Stimulated activated CD8-positive, alpha-beta memory T cell treated with anti-CD3 and anti-CD28 coated beads, Interleukin-4, amount 100 ng/mL, for 1 hour (primary cell): ENCODE measurements at regions not wholly inside any gene's neighbourhood (a gene's known extent, or its start where the extent isn't known, plus 50 kb on each side); places are given as distances from the start of the nearest gene placed in this dataset.
"Not testable (repeated sequence)": the region's sequence is repeated elsewhere in the genome, so short reads cannot be mapped to it uniquely, and the experiment has no call there.

ENCODE experiments used
- DNase-seq, 2 donors: peaks; one replicate each; pipeline ENCODE4 v3.0.0-alpha.2; 2020; ENCODE audit warnings: low read depth in 2 of 2, low spot score in 1 of 2

- no peak for DNase-seq
Observed at GRCh38 chr1:101366513-101367215, 129.8 kb downstream of the S1PR1 start.

GRCh38 chr1:101367630-101368029, 130.8 kb downstream of the S1PR1 start:
- no peak for DNase-seq

DNA sequence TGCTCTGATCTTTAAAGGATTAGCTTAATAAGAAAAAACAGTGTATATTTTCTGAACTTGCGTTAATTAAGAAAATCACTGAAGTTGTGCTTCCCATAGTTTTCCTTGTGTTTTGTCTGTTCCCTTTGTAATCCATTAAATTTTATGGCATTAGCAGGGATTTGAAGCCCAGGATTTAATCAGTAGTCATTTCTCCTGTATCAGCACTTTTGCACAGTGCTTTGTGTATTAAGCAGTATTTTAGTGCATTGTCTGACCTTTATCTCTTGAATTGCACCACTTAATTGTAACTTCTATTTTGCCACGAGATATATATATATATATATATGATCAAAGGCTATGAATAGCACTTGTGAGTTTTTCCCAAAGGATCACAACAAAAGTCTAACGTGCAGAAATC, 133.7 kb downstream of the S1PR1 start:
- no peak for DNase-seq

- no peak for DNase-seq
Observed at GRCh38 chr1:101371259-101371658, 134.4 kb downstream of the S1PR1 start.

- no peak for DNase-seq
Observed at GRCh38 chr1:101373570-101373969, 136.8 kb downstream of the S1PR1 start.

- not testable (repeated sequence) for DNase-seq
Observed at GRCh38 chr1:101375448-101375847, 138.6 kb downstream of the S1PR1 start.

DNA sequence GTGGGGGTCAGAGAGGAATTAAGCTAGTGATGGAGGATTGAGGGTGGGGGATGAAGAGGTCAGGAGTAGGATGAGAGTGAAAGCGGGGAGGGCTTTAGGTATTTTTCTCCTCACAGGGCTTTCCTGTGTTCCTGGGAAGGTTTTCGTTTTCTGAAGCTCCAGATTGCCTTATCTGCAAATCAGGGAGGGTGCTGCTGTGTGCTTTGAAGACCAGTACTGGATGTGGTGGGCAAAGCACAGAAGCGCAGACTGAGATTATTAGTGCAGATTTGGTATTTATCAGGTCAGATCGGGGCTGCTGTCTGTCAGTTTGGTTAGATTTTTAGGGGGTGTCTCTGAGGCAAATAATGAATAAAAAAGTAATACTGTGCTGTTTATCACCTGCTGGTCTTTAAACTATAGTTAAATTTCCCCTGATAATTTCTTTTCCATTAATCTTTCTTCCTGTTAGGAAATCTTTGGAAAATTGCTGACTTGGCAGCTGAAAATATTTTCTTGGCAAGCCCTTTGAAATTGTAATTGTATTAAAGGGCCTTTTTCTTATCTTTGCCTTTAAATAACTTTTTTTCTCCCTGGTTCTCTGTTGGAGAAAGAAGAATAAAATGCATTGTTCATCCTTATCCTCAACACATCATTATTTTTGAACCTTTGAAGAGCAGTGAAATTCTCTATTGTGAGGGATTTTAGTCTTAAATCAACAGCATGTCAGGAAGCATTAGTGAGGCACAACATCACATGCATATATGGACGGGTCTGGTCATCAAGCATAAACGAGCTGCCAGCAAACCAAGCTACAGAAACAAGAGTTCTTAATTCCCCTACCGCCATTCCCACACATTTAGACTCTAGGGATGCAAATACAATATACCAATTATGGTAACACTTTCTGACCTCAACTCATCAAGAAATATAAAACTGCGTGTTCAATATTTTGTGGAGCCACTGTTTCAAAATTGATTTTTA, 139.6 kb downstream of the S1PR1 start:
- DNase-seq = no peak

DNA sequence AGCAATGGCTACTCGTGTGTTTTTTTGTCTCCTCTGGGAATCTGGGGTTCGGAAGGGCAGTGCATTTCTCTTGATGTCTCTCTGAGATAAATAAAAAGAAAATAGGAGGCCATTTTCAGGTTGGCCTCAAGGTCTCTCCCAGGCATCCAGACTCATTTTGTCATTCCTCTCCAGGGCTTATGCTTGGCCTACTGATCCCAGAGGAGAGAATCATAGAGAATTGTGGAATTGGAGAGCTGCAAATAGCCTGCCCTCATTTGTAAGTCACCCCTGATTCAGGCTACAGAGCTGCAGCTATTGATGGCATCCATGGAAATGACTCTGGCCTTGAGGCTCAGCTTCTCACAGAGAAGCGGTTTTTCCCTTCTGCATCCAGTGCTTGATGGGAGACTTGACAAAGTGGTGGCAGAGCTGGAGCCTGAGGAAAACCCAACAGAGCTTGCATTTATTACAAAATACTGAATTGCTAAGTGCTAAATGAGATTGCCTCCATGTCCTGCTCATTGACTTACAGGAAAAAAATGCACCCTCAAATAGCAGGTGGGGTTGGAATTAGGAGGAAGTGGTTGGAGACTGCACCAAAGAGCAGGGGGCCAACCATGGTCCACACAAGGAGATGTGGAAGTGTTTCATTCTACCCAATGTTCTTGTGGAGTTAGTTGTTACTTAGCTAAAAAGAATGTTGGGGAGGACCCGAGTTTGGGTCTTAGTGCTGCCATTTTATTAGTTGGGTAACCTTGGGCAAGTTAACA, 140.4 kb downstream of the S1PR1 start:
- DNase-seq = no peak

DNA sequence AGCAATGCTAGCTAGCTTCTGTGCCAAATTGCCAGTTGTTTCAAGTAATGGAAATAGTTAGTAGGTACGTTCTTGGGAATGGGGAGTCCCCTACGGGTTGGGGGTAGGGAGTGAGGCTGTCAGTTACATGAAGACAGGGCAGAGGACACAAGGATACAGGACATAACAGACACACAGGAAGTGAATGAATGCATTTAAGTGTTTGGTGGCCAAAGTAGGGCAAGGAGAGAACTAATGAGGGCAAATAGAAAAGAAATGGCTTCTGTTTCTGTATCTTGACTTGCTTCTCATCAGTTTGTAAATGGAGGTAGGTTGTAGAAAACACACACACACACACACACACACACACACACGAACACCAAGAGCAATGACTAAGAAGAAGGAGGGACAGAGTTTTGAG, 142.2 kb downstream of the S1PR1 start:
- no peak for DNase-seq

GRCh38 chr1:101379950-101380349, 143.1 kb downstream of the S1PR1 start:
- no peak for DNase-seq

DNA sequence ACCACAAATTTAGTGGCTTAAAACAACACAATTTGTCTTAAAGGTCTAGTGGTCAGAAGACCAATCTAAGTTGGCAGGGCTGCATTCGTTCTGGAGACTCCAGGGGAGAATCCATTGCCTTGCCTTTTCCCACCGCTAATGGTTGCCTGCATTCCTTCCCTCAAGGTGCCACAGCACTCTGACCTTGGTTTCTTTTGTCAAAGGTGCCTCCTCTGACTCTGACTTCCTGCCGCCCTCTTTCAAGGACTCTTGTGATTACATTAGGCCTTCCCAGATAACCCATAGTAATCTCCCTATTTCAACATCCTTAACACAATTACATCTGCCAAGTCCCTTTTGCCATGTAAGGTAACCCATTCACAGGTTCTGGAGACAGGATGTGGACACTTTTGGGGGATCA, 145.3 kb downstream of the S1PR1 start:
- DNase-seq = no peak

- DNase-seq = no peak
Observed at GRCh38 chr1:101388904-101389546, 152.2 kb downstream of the S1PR1 start.

DNA sequence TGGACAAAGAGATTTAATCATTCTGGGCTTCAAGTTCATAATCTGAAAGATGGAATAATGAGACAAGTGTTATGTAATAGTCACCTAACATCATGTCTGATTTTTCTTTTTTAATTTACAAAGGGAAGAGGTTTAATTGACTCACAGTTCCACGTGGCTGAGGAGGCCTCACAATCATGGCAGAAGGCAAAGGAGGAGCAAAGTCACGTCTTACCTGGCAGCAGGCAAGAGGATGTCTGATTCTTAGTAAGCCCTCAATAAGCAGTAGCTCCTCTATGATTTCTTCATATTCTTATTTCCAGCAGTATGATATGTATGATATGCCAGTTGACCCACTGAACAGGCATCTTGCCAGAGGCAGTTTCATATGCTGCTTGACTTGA, 152.7 kb downstream of the S1PR1 start:
- DNase-seq = no peak

DNA sequence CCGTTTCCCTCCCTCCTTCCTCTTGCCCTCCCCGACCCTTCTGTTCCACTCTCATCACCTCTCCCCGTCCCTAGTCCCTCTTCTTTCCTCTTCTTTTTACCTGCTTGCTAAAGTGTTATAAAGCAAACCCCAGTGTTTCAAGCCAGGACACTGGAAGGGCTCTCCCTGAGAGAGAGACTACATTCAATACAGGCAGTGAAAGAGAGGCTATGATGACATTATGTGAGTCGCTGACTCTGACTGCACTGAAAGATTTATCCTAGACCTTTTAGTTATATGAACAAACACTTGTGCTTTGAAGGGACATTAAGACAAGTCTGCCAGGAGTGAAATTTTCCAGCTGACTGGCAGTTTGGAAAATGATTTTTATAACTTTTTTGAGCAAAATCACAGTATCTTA, 155.7 kb downstream of the S1PR1 start:
- DNase-seq = no peak

DNA sequence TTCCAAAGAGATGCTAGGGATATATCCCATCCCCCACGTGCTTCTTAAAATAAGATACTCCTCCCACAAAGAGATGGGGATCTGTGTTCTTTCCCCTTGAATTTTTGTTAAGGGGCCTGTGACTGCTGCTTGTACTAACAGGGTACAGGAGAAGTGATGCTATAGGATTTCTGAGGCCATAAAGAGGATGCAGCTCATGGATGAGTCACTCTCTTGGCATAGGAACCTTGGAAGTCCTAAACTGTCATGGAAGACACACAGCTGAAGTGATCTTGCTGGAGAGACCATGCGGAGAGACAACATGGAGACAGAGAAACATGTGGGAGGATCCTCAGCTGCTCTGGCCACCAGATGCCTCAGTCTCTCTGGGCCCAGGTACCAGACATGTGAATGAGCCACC, 157.2 kb downstream of the S1PR1 start:
- no peak for DNase-seq

GRCh38 chr1:101399222-101399621, 162.4 kb downstream of the S1PR1 start:
- DNase-seq = no peak

DNA sequence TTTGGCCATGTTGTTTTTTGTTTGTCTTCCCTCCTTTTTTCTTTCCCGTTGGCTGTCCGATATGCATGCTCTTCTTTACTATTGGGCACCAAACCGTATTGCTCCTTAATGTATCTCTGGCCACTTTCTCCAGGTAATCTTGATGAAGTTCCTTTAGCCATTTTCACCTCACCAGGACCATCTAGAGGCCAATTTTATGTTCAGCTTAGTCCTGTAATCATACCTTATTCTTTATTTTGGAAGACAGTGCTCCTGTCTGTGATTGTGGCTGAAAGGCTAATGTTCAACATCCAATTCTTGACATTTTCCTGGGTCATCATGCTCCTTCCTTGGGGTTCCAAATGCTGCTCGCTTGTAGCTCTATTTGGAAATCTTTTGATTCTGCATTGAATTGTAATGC, 169.5 kb downstream of the S1PR1 start:
- DNase-seq = no peak

- DNase-seq = no peak
Observed at GRCh38 chr1:101406681-101407080, 169.9 kb downstream of the S1PR1 start.

- DNase-seq = no peak
Observed at GRCh38 chr1:101407505-101408211, 170.8 kb downstream of the S1PR1 start.

- no peak for DNase-seq
Observed at GRCh38 chr1:101408212-101409042, 171.6 kb downstream of the S1PR1 start.
